GM23338 (cell line): ENCODE measurements at regions not wholly inside any gene's neighbourhood (a gene's known extent, or its start where the extent isn't known, plus 50 kb on each side); places are given as distances from the start of the nearest gene placed in this dataset.

Source experiments
- ATAC-seq: fragments of 200-7000 bp; cut with Tn5 transposase; 3 replicates; pipeline ENCODE4 v1.9.1; 2020
- DNase-seq: peaks from one replicate; pipeline ENCODE4 v3.0.0-alpha.2; 2015; ENCODE audit warnings: low spot score
- H2AFZ ChIP-seq: fragments of 200-600 bp; sonication (generic); 2 replicates; pipeline ENCODE4 v1.8.0; 2016; ENCODE audit warnings: antibody characterized with exemption, mild to moderate bottlenecking, moderate library complexity
- H3F3A ChIP-seq: fragments of 200-600 bp; sonication (generic); replicated peaks from 2 replicates; pipeline ENCODE4 v1.8.0; 2017; ENCODE audit warnings: antibody characterized with exemption, mixed run types, low read depth
- H3K27ac ChIP-seq: fragments of 200-600 bp; sonication (generic); 2 replicates; pipeline ENCODE4 v1.6.1; 2016; ENCODE audit warnings: low read depth
- H3K27me3 ChIP-seq: fragments of 200-600 bp; sonication (generic); 2 replicates; pipeline ENCODE4 v1.8.0; 2016; ENCODE audit warnings: mild to moderate bottlenecking, mixed run types, moderate library complexity; ENCODE audit not compliant: insufficient read depth
- H3K36me3 ChIP-seq: fragments of 200-600 bp; sonication (generic); 2 replicates; pipeline ENCODE4 v1.8.0; 2016; ENCODE audit warnings: mild to moderate bottlenecking; ENCODE audit not compliant: insufficient read depth
- H3K4me1 ChIP-seq: fragments of 200-600 bp; sonication (generic); 2 replicates; pipeline ENCODE4 v1.8.0; 2016; ENCODE audit warnings: mild to moderate bottlenecking, moderate library complexity; ENCODE audit not compliant: insufficient read depth
- H3K4me2 ChIP-seq: fragments of 200-600 bp; sonication (generic); 2 replicates; pipeline ENCODE4 v1.7.1; 2017; ENCODE audit warnings: mixed run types
- H3K4me3 ChIP-seq: fragments of 200-600 bp; sonication (generic); 2 replicates; pipeline ENCODE4 v1.6.1; 2016; ENCODE audit warnings: mixed run types
- H3K79me2 ChIP-seq: fragments of 200-600 bp; sonication (generic); replicated peaks from 2 replicates; pipeline ENCODE4 v1.8.0; 2017; ENCODE audit warnings: mild to moderate bottlenecking; ENCODE audit not compliant: insufficient read depth
- H3K9me2 ChIP-seq: fragments of 200-600 bp; sonication (generic); 2 replicates; pipeline ENCODE4 v1.8.0; 2017; ENCODE audit not compliant: insufficient read depth
- H4K20me1 ChIP-seq: fragments of 200-600 bp; sonication (generic); replicated peaks from 2 replicates; pipeline ENCODE4 v1.8.0; 2017; ENCODE audit warnings: mild to moderate bottlenecking; ENCODE audit not compliant: insufficient read depth
- H3K27ac Mint-ChIP-seq: 2 replicates; pipeline ENCODE4 v1.8.0; 2020; ENCODE audit warnings: inconsistent platforms, mild to moderate bottlenecking, moderate library complexity, mixed read lengths
- H3K27me3 Mint-ChIP-seq: 3 replicates; pipeline ENCODE4 v1.8.0; 2022; ENCODE audit warnings: low read depth, mild to moderate bottlenecking, moderate library complexity, mixed read lengths, inconsistent platforms; ENCODE audit not compliant: insufficient read depth, poor library complexity
- H3K36me3 Mint-ChIP-seq: 3 replicates; pipeline ENCODE4 v1.8.0; 2021; ENCODE audit warnings: low read depth, mild to moderate bottlenecking, inconsistent platforms, moderate library complexity, mixed read lengths
- H3K4me1 Mint-ChIP-seq: 3 replicates; pipeline ENCODE4 v1.8.0; 2020; ENCODE audit warnings: mild to moderate bottlenecking, inconsistent platforms, mixed read lengths
- H3K4me3 Mint-ChIP-seq: 3 replicates; pipeline ENCODE4 v1.8.0; 2021; ENCODE audit warnings: moderate library complexity, mild to moderate bottlenecking, inconsistent platforms, mixed read lengths
- H3K9me3 Mint-ChIP-seq: 3 replicates; pipeline ENCODE4 v1.8.0; 2020; ENCODE audit warnings: moderate library complexity, mild to moderate bottlenecking, inconsistent platforms, mixed read lengths
- CREB1 ChIP-seq: fragments of 250-450 bp; sonication (Bioruptor Pico); IDR thresholded peaks from 2 replicates; pipeline ENCODE4 v1.5.0; 2020; ENCODE audit warnings: low read depth, mild to moderate bottlenecking, moderate library complexity
- ETS1 ChIP-seq: IDR thresholded peaks from 2 replicates; pipeline ENCODE4 v1.6.1; 2016; ENCODE audit warnings: antibody characterized with exemption
- EZH2 ChIP-seq: fragments of 200-600 bp; sonication (generic); IDR thresholded peaks from one replicate; pipeline ENCODE4 v1.8.0; 2017; ENCODE audit warnings: antibody characterized with exemption, mild to moderate bottlenecking, low read depth; ENCODE audit not compliant: unreplicated experiment
- EZH2phosphoT487 ChIP-seq: fragments of 200-600 bp; sonication (generic); IDR thresholded peaks from one replicate; pipeline ENCODE4 v1.8.1; 2018; ENCODE audit warnings: antibody characterized with exemption; ENCODE audit not compliant: unreplicated experiment
- JUNB ChIP-seq: IDR thresholded peaks from one replicate; pipeline ENCODE4 v1.6.1; 2016; ENCODE audit warnings: antibody characterized with exemption; ENCODE audit not compliant: unreplicated experiment
- NANOG ChIP-seq: IDR thresholded peaks from 2 replicates; pipeline ENCODE4 v1.6.1; 2016; ENCODE audit warnings: antibody characterized with exemption, borderline replicate concordance
- REST ChIP-seq: IDR thresholded peaks from one replicate; pipeline ENCODE4 v1.6.1; 2018; ENCODE audit warnings: antibody characterized with exemption; ENCODE audit not compliant: unreplicated experiment
- STAT1 ChIP-seq: IDR thresholded peaks from one replicate; pipeline ENCODE4 v1.6.1; 2016; ENCODE audit warnings: antibody characterized with exemption; ENCODE audit not compliant: unreplicated experiment
- ZNF114 ChIP-seq: fragments of 250-450 bp; sonication (Bioruptor Pico); IDR thresholded peaks from 2 replicates; pipeline ENCODE4 v1.5.0; 2020; ENCODE audit warnings: mild to moderate bottlenecking, moderate library complexity
- ZNF331 ChIP-seq: fragments of 250-450 bp; sonication (Bioruptor Pico); IDR thresholded peaks from 2 replicates; pipeline ENCODE4 v1.5.0; 2020; ENCODE audit warnings: low read depth, mild to moderate bottlenecking, moderate library complexity

DNA sequence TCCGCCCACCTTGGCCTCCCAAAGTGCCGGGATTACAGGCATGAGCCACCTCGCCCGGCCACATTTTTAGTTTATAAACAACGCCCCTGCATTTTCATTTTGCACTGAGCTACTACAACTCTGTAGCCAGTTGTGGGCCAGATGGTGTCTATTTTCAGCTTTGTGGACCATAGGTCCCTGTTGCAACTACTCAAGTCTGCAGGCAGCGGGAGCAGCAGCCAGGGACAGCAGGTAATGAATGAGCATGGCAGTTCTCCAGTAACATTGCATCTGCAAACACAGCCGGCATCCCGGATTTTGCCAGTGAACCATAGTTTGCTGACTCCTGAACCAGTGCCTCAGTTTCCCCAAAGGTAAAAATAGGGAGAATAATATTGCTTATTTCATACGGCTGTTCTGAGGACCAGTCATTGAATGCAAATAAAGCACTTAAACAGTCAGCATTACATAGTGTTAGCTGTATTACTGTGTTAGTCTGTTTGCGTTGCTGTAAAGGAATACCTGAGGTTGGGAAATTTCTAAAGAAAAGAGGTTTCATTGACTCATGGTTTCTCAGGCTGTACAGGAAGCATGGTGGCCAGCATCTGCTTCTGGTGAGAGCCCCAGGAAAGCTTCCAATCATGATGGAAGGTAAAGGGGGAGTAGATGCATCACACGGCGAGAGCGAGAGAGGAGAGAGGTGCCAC lies 65.5 kb upstream of the SLC45A1 start (continued):
- TF ChIP-seq ETS1 (no peak), JUNB (no peak), EZH2 (no peak), EZH2phosphoT487 (no peak), REST (no peak), NANOG (no peak), ZNF331 (CRISPR knock-in tag) (no peak)

- Histone ChIP-seq H3K27ac (no peak overlapping the region), H3K9me2 (no peaks in the 10 kb centered on the region), H2AFZ (no peak overlapping the region), H3F3A (no peaks in the 10 kb centered on the region), H3K4me1 (no peaks in the 10 kb centered on the region), H3K79me2 (no peaks in the 10 kb centered on the region), H3K4me2 (no peak overlapping the region), H3K27me3 (no peaks in the 10 kb centered on the region), H3K36me3 (no peaks in the 10 kb centered on the region), H4K20me1 (no peaks in the 10 kb centered on the region), H3K4me3 (no peak overlapping the region)
- no peak for DNase-seq
- no peak overlapping the region for H3K27ac Mint-ChIP-seq
- H3K4me1 Mint-ChIP-seq, result peaks cover 9% of the 10 kb centered on the region
- 0 out of 3 replicates have a peak, but pooled peaks cover 3% of the 10 kb centered on the region for H3K9me3 Mint-ChIP-seq
- peaks cover 7% of the 10 kb centered on the region for H3K27me3 Mint-ChIP-seq
- no peak for TF ChIP-seq EZH2phosphoT487
- no peak for TF ChIP-seq STAT1
- no peak for TF ChIP-seq ZNF331 (CRISPR knock-in tag)
- TF ChIP-seq CREB1 (CRISPR knock-in tag), result no peak
- no peak for TF ChIP-seq ZNF114 (CRISPR knock-in tag)
- TF ChIP-seq JUNB, result no peak
- no peak for TF ChIP-seq REST
- H3K4me3 Mint-ChIP-seq, result no peak overlapping the region
- no peak for ATAC-seq
- H3K36me3 Mint-ChIP-seq, result peaks cover 2% of the 10 kb centered on the region; the same call in 1 of the 3 replicates
Measured at GRCh38 chr1:8251635-8252034, 66.3 kb upstream of the SLC45A1 start.
